GM18498 (cell line): ENCODE measurements at regions not wholly inside any gene's neighbourhood (a gene's known extent, or its start where the extent isn't known, plus 50 kb on each side); places are given as distances from the start of the nearest gene placed in this dataset.

Experiments
- ATAC-seq: cut with Tn5 transposase; IDR thresholded peaks from one replicate; pipeline ENCODE4 v1.9.1; 2021; ENCODE audit warnings: mild to moderate bottlenecking, moderate library complexity; ENCODE audit not compliant: unreplicated experiment

GRCh38 chr10:9645404-9645803, 1372.3 kb upstream of the CELF2 start:
- ATAC-seq: no peak

GRCh38 chr10:9645928-9646600, 1371.6 kb upstream of the CELF2 start:
- ATAC-seq: no peak

- no peak for ATAC-seq
These were observed 1363.4 kb upstream of the CELF2 start for GRCh38 chr10:9654261-9654660.

- no peak for ATAC-seq
These were observed 1361.3 kb upstream of the CELF2 start for GRCh38 chr10:9656386-9656785.

GRCh38 chr10:9656996-9657395, 1360.7 kb upstream of the CELF2 start:
- ATAC-seq: no peak

GRCh38 chr10:9657530-9657929, 1360.1 kb upstream of the CELF2 start:
- ATAC-seq: no peak

- ATAC-seq: no peak
These were observed 1349.3 kb upstream of the CELF2 start for GRCh38 chr10:9668411-9668810.

- ATAC-seq: no peak
These were observed 1346.8 kb upstream of the CELF2 start for GRCh38 chr10:9670911-9671310.

- ATAC-seq: no peak
These were observed 1336.0 kb upstream of the CELF2 start for GRCh38 chr10:9681655-9682054.

GRCh38 chr10:9682802-9683201, 1334.9 kb upstream of the CELF2 start:
- ATAC-seq: no peak

GRCh38 chr10:9684186-9684585, 1333.5 kb upstream of the CELF2 start:
- ATAC-seq: no peak

GRCh38 chr10:9685596-9685995, 1332.1 kb upstream of the CELF2 start:
- ATAC-seq: no peak

GRCh38 chr10:9688711-9689110, 1329.0 kb upstream of the CELF2 start:
- no peak for ATAC-seq

- no peak for ATAC-seq
These were observed 1310.5 kb upstream of the CELF2 start for GRCh38 chr10:9707216-9707615.

GRCh38 chr10:9709849-9710248, 1307.8 kb upstream of the CELF2 start:
- no peak for ATAC-seq

- no peak for ATAC-seq
These were observed 1305.3 kb upstream of the CELF2 start for GRCh38 chr10:9712393-9712792.

GRCh38 chr10:9719246-9719645, 1298.4 kb upstream of the CELF2 start:
- ATAC-seq: no peak

- no peak for ATAC-seq
These were observed 1283.9 kb upstream of the CELF2 start for GRCh38 chr10:9733766-9734165.

- no peak for ATAC-seq
These were observed 1283.5 kb upstream of the CELF2 start for GRCh38 chr10:9734218-9734617.

- no peak for ATAC-seq
These were observed 1281.9 kb upstream of the CELF2 start for GRCh38 chr10:9735731-9736130.

GRCh38 chr10:9743639-9744038, 1274.0 kb upstream of the CELF2 start:
- no peak for ATAC-seq

GRCh38 chr10:9745158-9745557, 1272.5 kb upstream of the CELF2 start:
- no peak for ATAC-seq

- ATAC-seq: no peak
These were observed 1260.5 kb upstream of the CELF2 start for GRCh38 chr10:9757176-9757575.
